ENCODE measurements at regions not wholly inside any gene's neighbourhood (a gene's known extent, or its start where the extent isn't known, plus 50 kb on each side); places are given as distances from the start of the nearest gene placed in this dataset.

- H3K4me2 ChIP-seq (ENCODE audit: insufficient read depth, low read length), result no peak overlapping the region
- DNase-seq (ENCODE audit: low read depth, low spot score) (no peak), FAIRE-seq (no peak)
- intact Hi-C loops (cut with micrococcal nuclease), result no loop called here
- no peaks in the 10 kb centered on the region for H3K79me2 ChIP-seq (ENCODE audit: control insufficient read depth, insufficient read depth, low read length)
- ChIA-PET CTCF (no interaction called here), POLR2A (no interaction called here)
- dilution Hi-C loops (cut with MboI; ENCODE audit: extremely low pct_ligation_motif_present, low sequenced_read_pairs), result no loop called here
- H3K27me3 ChIP-seq (ENCODE audit: control insufficient read depth in 2 of 2, insufficient read depth in 2 of 2, low read length in 2 of 2), result no peaks in the 10 kb centered on the region
- no peak overlapping the region for H2AFZ ChIP-seq (ENCODE audit: low read depth, low read length)
- no peaks in the 10 kb centered on the region for H3K36me3 ChIP-seq (ENCODE audit: control insufficient read depth in 2 of 2, extremely low read depth in 1 of 2, insufficient read depth in 2 of 2, low read length in 2 of 2)
- no peak overlapping the region for H3K27ac ChIP-seq (ENCODE audit: insufficient read depth, low read depth, low read length)
- TF ChIP-seq CTCF (IDR thresholded peaks at IDR 0.05; ENCODE audit: extremely low read depth in 1 of 2, insufficient read depth in 1 of 2, low read depth in 1 of 2, low read length in 2 of 2) (no peak), FOS (IDR thresholded peaks at IDR 0.05; ENCODE audit: borderline replicate concordance, insufficient read depth, low read length) (no peak), JUN (IDR thresholded peaks at IDR 0.05; ENCODE audit: borderline replicate concordance, insufficient read depth, insufficient read length, low read depth) (no peak), MAX (IDR thresholded peaks at IDR 0.05; ENCODE audit: insufficient read depth, insufficient read length) (no peak), POLR2A (IDR thresholded peaks at IDR 0.05; ENCODE audit: low read depth, low read length) (no peak), GATA2 (IDR thresholded peaks at IDR 0.05; ENCODE audit: insufficient read depth, insufficient read length, low read depth, low read length) (no peak), MYC (IDR thresholded peaks at IDR 0.05; ENCODE audit: low read depth, low read length) (no peak), POLR2AphosphoS5 (IDR thresholded peaks at IDR 0.05; ENCODE audit: insufficient read depth, low read depth, low read length) (no peak), EZH2 (IDR thresholded peaks at IDR 0.05; ENCODE audit: borderline replicate concordance, low read depth, low read length, severe bottlenecking) (no peak)
- no peak overlapping the region for H3K9ac ChIP-seq (replicated peaks; ENCODE audit: extremely low read depth, insufficient read depth, low read length)
- no peaks in the 10 kb centered on the region for H3K4me1 ChIP-seq (ENCODE audit: control insufficient read depth, extremely low read depth, insufficient read depth, low read length)
- H3K9me1 ChIP-seq (replicated peaks; ENCODE audit: control insufficient read depth, extremely low read depth, insufficient read depth, low read length), result no peaks in the 10 kb centered on the region
- no peak overlapping the region for H3K4me3 ChIP-seq (replicated peaks in 1 of 3; ENCODE audit: insufficient read depth in 1 of 3, low read depth in 1 of 3, low read length in 3 of 3)
- no peaks in the 10 kb centered on the region for H4K20me1 ChIP-seq (replicated peaks; ENCODE audit: control insufficient read depth, extremely low read depth, insufficient read depth, low read length)
- H3K9me3 ChIP-seq (replicated peaks; ENCODE audit: control insufficient read depth, insufficient read depth, low read length), result peaks cover 2% of the 10 kb centered on the region
- BruUV-seq (replicated peaks), result no TSS peak
Observed at GRCh38 chr2:453132-453531, 165.2 kb upstream of the ALKAL2 start.

Data from endothelial cell of umbilical vein (primary cell).